ENCODE measurements at regions not wholly inside any gene's neighbourhood (a gene's known extent, or its start where the extent isn't known, plus 50 kb on each side); places are given as distances from the start of the nearest gene placed in this dataset.

DNA sequence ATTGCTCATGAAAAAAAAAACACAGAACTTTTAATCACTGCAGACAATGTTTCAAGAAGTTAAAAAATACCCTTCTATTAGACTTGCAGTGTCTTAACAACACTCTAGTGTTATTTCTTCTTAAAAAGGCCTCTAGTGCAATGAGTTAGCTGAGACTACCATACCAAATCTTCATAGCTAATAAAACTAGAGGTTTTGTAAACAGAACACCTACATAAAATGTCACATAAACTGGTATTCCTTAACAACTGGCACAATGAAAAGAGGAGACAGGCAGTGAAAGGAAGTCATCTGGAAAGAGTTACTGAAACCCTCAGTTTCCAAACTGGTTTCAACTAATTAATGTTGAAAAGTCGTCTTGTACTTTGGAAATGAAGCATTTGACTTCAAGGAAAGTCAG is 394.2 kb upstream of the PMFBP1 start:
- Mint-ChIP-seq H3K4me3 (no peak overlapping the region), H3K27me3 (ENCODE audit: low read depth) (no peaks in the 10 kb centered on the region), H3K36me3 (ENCODE audit: low read depth) (no peaks in the 10 kb centered on the region), H3K4me1 (no peaks in the 10 kb centered on the region), H3K9me3 (no peaks in the 10 kb centered on the region), H3K27ac (no peak overlapping the region)
- TF ChIP-seq, protein P1, sequence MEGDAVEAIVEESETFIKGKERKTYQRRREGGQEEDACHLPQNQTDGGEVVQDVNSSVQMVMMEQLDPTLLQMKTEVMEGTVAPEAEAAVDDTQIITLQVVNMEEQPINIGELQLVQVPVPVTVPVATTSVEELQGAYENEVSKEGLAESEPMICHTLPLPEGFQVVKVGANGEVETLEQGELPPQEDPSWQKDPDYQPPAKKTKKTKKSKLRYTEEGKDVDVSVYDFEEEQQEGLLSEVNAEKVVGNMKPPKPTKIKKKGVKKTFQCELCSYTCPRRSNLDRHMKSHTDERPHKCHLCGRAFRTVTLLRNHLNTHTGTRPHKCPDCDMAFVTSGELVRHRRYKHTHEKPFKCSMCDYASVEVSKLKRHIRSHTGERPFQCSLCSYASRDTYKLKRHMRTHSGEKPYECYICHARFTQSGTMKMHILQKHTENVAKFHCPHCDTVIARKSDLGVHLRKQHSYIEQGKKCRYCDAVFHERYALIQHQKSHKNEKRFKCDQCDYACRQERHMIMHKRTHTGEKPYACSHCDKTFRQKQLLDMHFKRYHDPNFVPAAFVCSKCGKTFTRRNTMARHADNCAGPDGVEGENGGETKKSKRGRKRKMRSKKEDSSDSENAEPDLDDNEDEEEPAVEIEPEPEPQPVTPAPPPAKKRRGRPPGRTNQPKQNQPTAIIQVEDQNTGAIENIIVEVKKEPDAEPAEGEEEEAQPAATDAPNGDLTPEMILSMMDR (IDR thresholded peaks at IDR 0.05; ENCODE audit: unreplicated experiment in 3 of 3): no peak

DNA sequence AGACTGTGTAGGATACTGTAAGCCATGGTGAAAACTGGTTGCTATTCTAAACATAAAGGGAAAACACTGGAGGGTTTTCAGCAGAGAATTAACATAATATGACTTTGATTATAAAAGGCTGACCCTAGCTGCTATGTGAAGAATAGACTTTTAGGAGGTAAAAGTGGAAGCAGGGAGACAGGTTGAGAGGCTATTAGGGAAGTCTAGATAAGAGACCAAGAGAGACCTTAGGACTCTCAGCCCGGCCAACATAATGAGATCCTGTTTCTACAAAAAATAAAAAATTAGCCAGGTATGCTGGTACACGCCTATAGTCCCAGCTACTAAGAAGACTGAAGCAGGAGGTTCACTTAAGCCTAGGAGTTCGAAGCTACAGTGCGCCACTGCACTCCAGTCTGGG is 393.2 kb upstream of the PMFBP1 start:
- Mint-ChIP-seq H3K4me3 (no peak overlapping the region), H3K27ac (no peak overlapping the region), H3K36me3 (ENCODE audit: low read depth) (no peaks in the 10 kb centered on the region), H3K27me3 (ENCODE audit: low read depth) (no peaks in the 10 kb centered on the region), H3K4me1 (peaks cover 7% of the 10 kb centered on the region), H3K9me3 (no peaks in the 10 kb centered on the region)
- TF ChIP-seq, protein P1 (IDR thresholded peaks at IDR 0.05; ENCODE audit: unreplicated experiment in 3 of 3): no peak

DNA sequence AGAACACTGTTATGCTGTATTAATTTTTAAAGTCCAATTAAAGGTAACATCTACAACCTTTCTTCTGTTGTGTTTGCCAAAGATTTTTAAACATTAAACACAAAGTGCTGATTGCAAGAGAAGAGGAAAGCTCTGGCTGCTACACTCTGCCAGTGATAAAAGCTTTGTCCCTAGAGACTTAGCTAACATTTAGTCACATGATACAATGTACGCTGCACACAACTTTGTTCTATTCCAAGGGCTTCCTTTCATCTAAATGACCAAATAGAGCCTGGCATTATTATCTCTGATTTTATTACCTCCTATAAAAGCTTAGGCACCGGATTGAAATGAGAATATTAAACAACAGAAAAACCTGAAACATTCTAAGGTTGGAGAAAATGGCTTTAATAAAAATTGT is 388.7 kb upstream of the PMFBP1 start:
- no peaks in the 10 kb centered on the region for H3K9me3 Mint-ChIP-seq
- peak overlapping the region; percentile 53 to 79 (median 57) for H3K27ac Mint-ChIP-seq
- H3K36me3 Mint-ChIP-seq (ENCODE audit: low read depth): no peaks in the 10 kb centered on the region
- TF ChIP-seq, protein P1 (IDR thresholded peaks at IDR 0.05; ENCODE audit: unreplicated experiment in 3 of 3): no peak
- H3K27me3 Mint-ChIP-seq (ENCODE audit: low read depth): no peaks in the 10 kb centered on the region
- H3K4me1 Mint-ChIP-seq: peaks cover 11% of the 10 kb centered on the region
- no peak overlapping the region for H3K4me3 Mint-ChIP-seq

DNA sequence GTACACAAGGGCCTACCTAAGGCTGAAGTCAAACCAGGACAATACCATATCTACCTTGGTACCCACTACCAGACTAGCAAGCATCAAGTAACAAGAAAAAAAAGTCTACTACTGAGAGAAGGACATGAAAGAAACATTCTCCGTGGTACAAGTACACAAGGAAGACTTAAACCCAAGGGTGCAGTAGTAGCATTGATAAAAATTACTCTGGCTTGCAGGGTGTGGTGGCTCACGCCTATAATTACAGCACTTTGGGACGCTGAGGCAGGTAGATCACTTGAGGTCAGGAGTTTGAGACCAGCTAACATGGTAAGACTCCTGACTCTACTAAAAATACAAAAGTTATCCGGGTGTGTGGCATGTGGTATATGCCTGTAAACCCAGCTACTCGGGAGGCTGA is 386.5 kb upstream of the PMFBP1 start:
- TF ChIP-seq, protein P1 (IDR thresholded peaks at IDR 0.05; ENCODE audit: unreplicated experiment in 3 of 3): no peak
- no peaks in the 10 kb centered on the region for H3K9me3 Mint-ChIP-seq
- H3K27me3 Mint-ChIP-seq (ENCODE audit: low read depth): no peaks in the 10 kb centered on the region
- H3K4me3 Mint-ChIP-seq: no peak overlapping the region
- H3K36me3 Mint-ChIP-seq (ENCODE audit: low read depth): peaks cover 7% of the 10 kb centered on the region
- H3K27ac Mint-ChIP-seq: no peak overlapping the region
- peaks cover 11% of the 10 kb centered on the region for H3K4me1 Mint-ChIP-seq

GRCh38 chr16:72554935-72555334 is 383.0 kb upstream of the PMFBP1 start:
- H3K36me3 Mint-ChIP-seq (ENCODE audit: low read depth): peaks cover 30% of the 10 kb centered on the region

GRCh38 chr16:72552654-72553053 is 380.7 kb upstream of the PMFBP1 start:
- no peak overlapping the region for H3K27ac Mint-ChIP-seq
- peaks cover 23% of the 10 kb centered on the region for H3K9me3 Mint-ChIP-seq
- peaks cover 46% of the 10 kb centered on the region for H3K36me3 Mint-ChIP-seq (ENCODE audit: low read depth)
- H3K4me3 Mint-ChIP-seq: no peak overlapping the region
- TF ChIP-seq, protein P1 (IDR thresholded peaks at IDR 0.05; ENCODE audit: unreplicated experiment in 3 of 3): no peak
- H3K4me1 Mint-ChIP-seq: no peaks in the 10 kb centered on the region
- H3K27me3 Mint-ChIP-seq (ENCODE audit: low read depth): no peaks in the 10 kb centered on the region

More at GRCh38 chr16:72554935-72555334, 383.0 kb upstream of the PMFBP1 start:
- Mint-ChIP-seq H3K4me1 (peaks cover 5% of the 10 kb centered on the region), H3K27ac (no peak overlapping the region), H3K27me3 (ENCODE audit: low read depth) (no peaks in the 10 kb centered on the region), H3K9me3 (peaks cover 9% of the 10 kb centered on the region), H3K4me3 (no peak overlapping the region)
- TF ChIP-seq, protein P1 (IDR thresholded peaks at IDR 0.05; ENCODE audit: unreplicated experiment in 3 of 3): no peak

Measured in nephron (organoid).